ENCODE measurements at regions not wholly inside any gene's neighbourhood (a gene's known extent, or its start where the extent isn't known, plus 50 kb on each side); places are given as distances from the start of the nearest gene placed in this dataset.

- no peak for TF ChIP-seq CTCF (conservative IDR thresholded peaks at IDR 0.05; ENCODE audit: low read depth, low read length)
- TF ChIP-seq EZH2 (IDR thresholded peaks at IDR 0.05; ENCODE audit: low read length, unreplicated experiment): no peak
These were observed 203.1 kb upstream of the NUDT6 start for GRCh38 chr4:123125477-123125876.
